Esophagus squamous epithelium (tissue), 4 donors: ENCODE measurements at regions not wholly inside any gene's neighbourhood (a gene's known extent, or its start where the extent isn't known, plus 50 kb on each side); places are given as distances from the start of the nearest gene placed in this dataset.

Experiments used
- CTCF ChIP-seq, 6 experiments: fragments of 450-650 bp in 4 of 6; fragments of 200-600 bp in 2 of 6; sonication (generic) in 2 of 6; IDR thresholded peaks; one replicate each; pipeline ENCODE4 v1.5.1; 2016 to 2019; ENCODE audit warnings: antibody characterized with exemption in 6 of 6, mild to moderate bottlenecking in 4 of 6, moderate library complexity in 4 of 6
- POLR2A ChIP-seq, 4 donors: fragments of 450-650 bp; IDR thresholded peaks; one replicate each; pipeline ENCODE4 v1.6.1; 2017; ENCODE audit warnings: antibody characterized with exemption in 4 of 4, mild to moderate bottlenecking in 4 of 4, moderate library complexity in 3 of 4

- TF ChIP-seq CTCF (IDR thresholded peaks at IDR 0.05) = no peak
- no peak for TF ChIP-seq POLR2A (IDR thresholded peaks at IDR 0.05)
Measured at GRCh38 chr10:29379208-29379607, 90.3 kb downstream of the LYZL1 start.
